Smooth muscle cell (in vitro differentiated cells): ENCODE measurements at regions not wholly inside any gene's neighbourhood (a gene's known extent, or its start where the extent isn't known, plus 50 kb on each side); places are given as distances from the start of the nearest gene placed in this dataset.
A peak's percentile ranks its signal among the peaks of the same experiment; 100 is the strongest.

ENCODE experiments used
- DNase-seq: peaks from one replicate; lab custom pipeline; 2025; ENCODE audit not compliant: unreplicated experiment; lab: John Stamatoyannopoulos, UW
- H2AFZ ChIP-seq: fragments of 200-600 bp; sonication (generic); 2 replicates; pipeline ENCODE4 v1.6.0; 2016; ENCODE audit warnings: antibody characterized with exemption, low read depth, mild to moderate bottlenecking
- H3F3A ChIP-seq: fragments of 200-600 bp; sonication (generic); 2 replicates; pipeline ENCODE4 v1.6.0; 2017; ENCODE audit warnings: antibody characterized with exemption, low read depth
- H3K27ac ChIP-seq: fragments of 200-600 bp; sonication (generic); 2 replicates; pipeline ENCODE4 v1.5.1; 2016; ENCODE audit warnings: low read depth, mild to moderate bottlenecking
- H3K27me3 ChIP-seq: fragments of 200-600 bp; sonication (generic); 2 replicates; pipeline ENCODE4 v1.6.1; 2016; ENCODE audit warnings: low read depth, mild to moderate bottlenecking
- H3K36me3 ChIP-seq: fragments of 200-600 bp; sonication (generic); 2 replicates; pipeline ENCODE4 v1.5.1; 2016; ENCODE audit warnings: low read depth
- H3K4me1 ChIP-seq: fragments of 200-600 bp; sonication (generic); 2 replicates; pipeline ENCODE4 v1.5.1; 2016; ENCODE audit warnings: low read depth
- H3K4me2 ChIP-seq: fragments of 200-600 bp; sonication (generic); 2 replicates; pipeline ENCODE4 v1.6.0; 2016; ENCODE audit warnings: mild to moderate bottlenecking
- H3K4me3 ChIP-seq: fragments of 200-600 bp; sonication (generic); 2 replicates; pipeline ENCODE4 v1.5.1; 2016; ENCODE audit warnings: mild to moderate bottlenecking
- H3K79me2 ChIP-seq: fragments of 200-600 bp; sonication (generic); 2 replicates; pipeline ENCODE4 v1.6.0; 2016; ENCODE audit warnings: low read depth, mild to moderate bottlenecking
- H3K9ac ChIP-seq: fragments of 200-600 bp; sonication (generic); 2 replicates; pipeline ENCODE4 v1.6.0; 2016; ENCODE audit warnings: low read depth
- H3K9me3 ChIP-seq: fragments of 200-600 bp; sonication (generic); replicated peaks from 2 replicates; pipeline ENCODE4 v1.5.1; 2016; ENCODE audit warnings: low read depth
- H4K20me1 ChIP-seq: fragments of 200-600 bp; sonication (generic); 2 replicates; pipeline ENCODE4 v1.6.0; 2016; ENCODE audit warnings: low read depth
- WGBS: methylation state at CpG from one replicate; pipeline ENCODE4 v1.1.7; 2016; ENCODE audit warnings: low lambda C conversion rate; 5-methylcytosine and 5-hydroxymethylcytosine counted together
- TF ChIP-seq, protein P1 (sequence below): fragments of 200-600 bp; sonication (generic); IDR thresholded peaks from 2 replicates; pipeline ENCODE4 v1.5.1; 2017; ENCODE audit warnings: borderline replicate concordance, mild to moderate bottlenecking, antibody characterized with exemption; ENCODE audit not compliant: insufficient read depth, poor library complexity, severe bottlenecking

DNA sequence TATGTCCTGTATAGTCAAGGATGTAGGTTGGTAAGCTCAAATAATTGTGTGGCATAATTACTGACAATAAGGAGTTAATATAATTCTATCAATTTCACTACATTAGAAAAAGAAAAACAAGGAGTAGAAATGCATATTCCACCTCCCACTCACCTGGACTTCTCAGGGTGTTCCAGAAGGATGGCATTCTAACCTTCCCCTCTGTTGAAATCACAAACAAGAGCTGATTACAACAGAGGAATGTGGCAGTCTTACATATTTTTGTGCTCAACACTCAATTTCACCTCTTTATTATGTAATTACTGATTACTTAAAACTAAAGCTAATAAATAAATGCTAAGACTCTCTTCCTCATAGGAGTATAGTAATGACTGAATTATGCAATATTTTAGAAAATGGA is 745.3 kb downstream of the DTWD2 start:
- Histone ChIP-seq H3K9ac (no peak overlapping the region), H3K4me2 (no peak overlapping the region), H3K36me3 (no peaks in the 10 kb centered on the region), H3K4me3 (no peak overlapping the region), H3K79me2 (no peaks in the 10 kb centered on the region), H4K20me1 (no peaks in the 10 kb centered on the region), H3F3A (no peaks in the 10 kb centered on the region), H2AFZ (no peak overlapping the region), H3K4me1 (no peaks in the 10 kb centered on the region), H3K27ac (no peak overlapping the region), H3K27me3 (no peaks in the 10 kb centered on the region), H3K9me3 (no peaks in the 10 kb centered on the region)
- DNase-seq = no peak
- TF ChIP-seq, protein P1, sequence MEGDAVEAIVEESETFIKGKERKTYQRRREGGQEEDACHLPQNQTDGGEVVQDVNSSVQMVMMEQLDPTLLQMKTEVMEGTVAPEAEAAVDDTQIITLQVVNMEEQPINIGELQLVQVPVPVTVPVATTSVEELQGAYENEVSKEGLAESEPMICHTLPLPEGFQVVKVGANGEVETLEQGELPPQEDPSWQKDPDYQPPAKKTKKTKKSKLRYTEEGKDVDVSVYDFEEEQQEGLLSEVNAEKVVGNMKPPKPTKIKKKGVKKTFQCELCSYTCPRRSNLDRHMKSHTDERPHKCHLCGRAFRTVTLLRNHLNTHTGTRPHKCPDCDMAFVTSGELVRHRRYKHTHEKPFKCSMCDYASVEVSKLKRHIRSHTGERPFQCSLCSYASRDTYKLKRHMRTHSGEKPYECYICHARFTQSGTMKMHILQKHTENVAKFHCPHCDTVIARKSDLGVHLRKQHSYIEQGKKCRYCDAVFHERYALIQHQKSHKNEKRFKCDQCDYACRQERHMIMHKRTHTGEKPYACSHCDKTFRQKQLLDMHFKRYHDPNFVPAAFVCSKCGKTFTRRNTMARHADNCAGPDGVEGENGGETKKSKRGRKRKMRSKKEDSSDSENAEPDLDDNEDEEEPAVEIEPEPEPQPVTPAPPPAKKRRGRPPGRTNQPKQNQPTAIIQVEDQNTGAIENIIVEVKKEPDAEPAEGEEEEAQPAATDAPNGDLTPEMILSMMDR = no peak

DNA sequence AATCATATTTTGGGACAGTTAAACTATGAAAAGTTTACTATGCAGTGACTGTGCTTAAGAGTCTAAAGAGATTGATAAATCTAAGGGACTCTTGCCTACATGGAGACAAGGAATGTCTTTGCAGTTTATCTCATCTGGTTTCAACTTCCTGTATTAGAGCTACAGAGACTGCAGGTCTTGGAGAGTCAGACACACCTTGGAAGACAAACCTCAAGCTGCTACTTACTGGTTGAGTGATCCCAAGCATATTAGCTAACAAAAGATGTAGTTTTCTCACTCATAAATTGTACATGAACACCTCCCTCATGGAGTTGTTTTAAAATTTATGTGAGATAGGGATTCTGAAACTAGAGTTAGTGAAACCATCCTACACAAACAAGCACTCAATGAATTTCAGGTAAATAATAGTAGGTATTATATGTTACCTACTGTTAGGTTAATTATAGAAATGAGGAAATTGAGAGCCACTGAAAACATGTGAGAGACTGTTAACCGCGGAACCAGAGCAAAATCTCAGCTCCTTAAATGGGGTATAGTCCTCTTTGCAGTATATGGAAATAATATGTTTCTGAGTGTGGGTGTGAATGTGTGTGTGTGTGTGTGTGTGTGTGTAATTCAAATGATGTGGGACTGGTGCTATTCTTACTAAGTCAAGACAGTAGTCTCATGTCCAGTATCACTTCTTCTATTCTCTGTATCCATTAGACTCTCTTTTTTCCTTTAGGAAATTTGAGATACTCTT is 752.1 kb downstream of the DTWD2 start:
- H3K4me1 ChIP-seq = no peaks in the 10 kb centered on the region
- WGBS = 95% methylated on average over 2 of the region's 2 CpGs
- H4K20me1 ChIP-seq = no peaks in the 10 kb centered on the region
- no peak overlapping the region for H3K4me2 ChIP-seq
- H3K27ac ChIP-seq = no peak overlapping the region
- H3K27me3 ChIP-seq = no peaks in the 10 kb centered on the region
- H3K9ac ChIP-seq = no peak overlapping the region
- no peaks in the 10 kb centered on the region for H3K79me2 ChIP-seq
- peak overlapping the region; percentile 56 for H2AFZ ChIP-seq
- no peaks in the 10 kb centered on the region for H3F3A ChIP-seq
- TF ChIP-seq, protein P1 = no peak
- no peaks in the 10 kb centered on the region for H3K36me3 ChIP-seq
- H3K4me3 ChIP-seq = no peak overlapping the region
- DNase-seq = no peak
- H3K9me3 ChIP-seq = no peaks in the 10 kb centered on the region

- Histone ChIP-seq H2AFZ (no peak overlapping the region), H3K9ac (no peak overlapping the region), H3K79me2 (no peaks in the 10 kb centered on the region), H3K9me3 (no peaks in the 10 kb centered on the region), H3K36me3 (no peaks in the 10 kb centered on the region), H3K4me1 (no peaks in the 10 kb centered on the region), H3K27ac (peak overlapping the region; percentile 61), H3K4me2 (peak overlapping the region; percentile 39), H3K4me3 (no peak overlapping the region), H4K20me1 (no peaks in the 10 kb centered on the region), H3K27me3 (no peaks in the 10 kb centered on the region), H3F3A (no peaks in the 10 kb centered on the region)
- WGBS = 54% methylated on average over 4 of the region's 4 CpGs
- TF ChIP-seq, protein P1 = no peak
- DNase-seq = no peak
These were observed 754.7 kb downstream of the DTWD2 start for GRCh38 chr5:118233606-118234005.

DNA sequence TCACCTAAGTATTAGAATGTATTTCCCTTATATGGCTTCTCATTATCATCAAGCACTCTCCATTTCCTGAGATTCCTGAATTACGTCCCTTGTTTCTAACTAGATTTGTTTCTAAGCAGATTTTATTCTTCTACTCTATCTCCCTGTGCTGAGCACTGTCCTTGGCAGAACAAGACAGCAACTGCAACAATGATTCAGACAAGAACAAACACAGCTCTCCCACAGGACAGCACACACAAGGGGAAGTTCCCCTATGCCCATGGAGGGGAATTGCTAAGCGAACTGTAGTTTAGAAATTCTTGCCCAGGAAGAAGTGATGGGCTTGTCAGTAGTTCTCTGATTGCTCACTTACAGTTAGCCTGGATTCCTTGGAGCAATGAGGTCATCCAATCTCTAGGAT is 759.9 kb downstream of the DTWD2 start:
- DNase-seq = no peak
- H2AFZ ChIP-seq = no peak overlapping the region
- no peaks in the 10 kb centered on the region for H3K27me3 ChIP-seq
- H3K4me3 ChIP-seq = no peak overlapping the region
- no peaks in the 10 kb centered on the region for H4K20me1 ChIP-seq
- 83% methylated on average over 2 of the region's 2 CpGs for WGBS
- no peak overlapping the region for H3K27ac ChIP-seq
- no peaks in the 10 kb centered on the region for H3K36me3 ChIP-seq
- H3K9ac ChIP-seq = no peak overlapping the region
- H3F3A ChIP-seq = no peaks in the 10 kb centered on the region
- TF ChIP-seq, protein P1 = no peak
- no peak overlapping the region for H3K4me2 ChIP-seq
- no peaks in the 10 kb centered on the region for H3K4me1 ChIP-seq
- no peaks in the 10 kb centered on the region for H3K9me3 ChIP-seq
- H3K79me2 ChIP-seq = no peaks in the 10 kb centered on the region
